Neural cell (in vitro differentiated cells): ENCODE measurements at regions not wholly inside any gene's neighbourhood (a gene's known extent, or its start where the extent isn't known, plus 50 kb on each side); places are given as distances from the start of the nearest gene placed in this dataset.

Source experiments
- H2AFZ ChIP-seq: fragments of 200-600, 300-800 bp; sonication (generic), shearing (Covaris generic); 2 replicates; pipeline ENCODE4 v1.6.0; 2014; ENCODE audit warnings: low read depth, mild to moderate bottlenecking, antibody characterized with exemption, low read length, moderate library complexity
- H3F3A ChIP-seq: fragments of 200-600 bp; shearing (Covaris generic); 2 replicates; pipeline ENCODE4 v1.6.1; 2016; ENCODE audit warnings: mild to moderate bottlenecking, moderate library complexity, mixed read lengths, antibody characterized with exemption, low read length; ENCODE audit not compliant: insufficient read depth, poor library complexity, severe bottlenecking
- H3K27ac ChIP-seq: fragments of 200-600, 300-800 bp; sonication (generic), shearing (Covaris generic); 2 replicates; pipeline ENCODE4 v1.5.1; 2014; ENCODE audit warnings: mild to moderate bottlenecking, low read length, moderate library complexity
- H3K27me3 ChIP-seq: fragments of 300-800, 200-600 bp; sonication (generic), shearing (Covaris generic); 2 replicates; pipeline ENCODE4 v1.6.0; 2014; ENCODE audit warnings: mild to moderate bottlenecking, low read depth, low read length, moderate library complexity; ENCODE audit not compliant: insufficient read depth
- H3K36me3 ChIP-seq: fragments of 300-800, 200-600 bp; sonication (generic), shearing (Covaris generic); 2 replicates; pipeline ENCODE4 v1.5.1; 2014; ENCODE audit warnings: mild to moderate bottlenecking, antibody characterized with exemption, low read length, moderate library complexity; ENCODE audit not compliant: insufficient read depth
- H3K4me2 ChIP-seq: fragments of 300-800, 200-600 bp; sonication (generic), shearing (Covaris generic); 2 replicates; pipeline ENCODE4 v1.6.0; 2014; ENCODE audit warnings: mild to moderate bottlenecking, low read length
- H3K4me3 ChIP-seq: fragments of 300-800, 200-600 bp; sonication (generic), shearing (Covaris generic); 2 replicates; pipeline ENCODE4 v1.5.1; 2014; ENCODE audit warnings: mild to moderate bottlenecking, low read length, moderate library complexity
- H3K79me2 ChIP-seq: fragments of 200-600 bp; shearing (Covaris generic); replicated peaks from 2 replicates; pipeline ENCODE4 v1.6.0; 2014; ENCODE audit warnings: mild to moderate bottlenecking, low read length, moderate library complexity; ENCODE audit not compliant: insufficient read depth
- H3K9ac ChIP-seq: fragments of 300-800, 200-600 bp; sonication (generic), shearing (Covaris generic); 2 replicates; pipeline ENCODE4 v1.6.1; 2016; ENCODE audit warnings: mild to moderate bottlenecking, low read length, mixed read lengths
- H3K9me2 ChIP-seq: fragments of 200-600 bp; shearing (Covaris generic); 2 replicates; pipeline ENCODE4 v1.6.1; 2016; ENCODE audit warnings: mild to moderate bottlenecking, low read length, mixed read lengths; ENCODE audit not compliant: insufficient read depth
- H3K9me3 ChIP-seq: fragments of 200-600, 300-800 bp; sonication (generic), shearing (Covaris generic); 2 replicates; pipeline ENCODE4 v1.6.1; 2016; ENCODE audit warnings: mild to moderate bottlenecking, mixed run types, low read length, moderate library complexity, mixed read lengths
- H4K20me1 ChIP-seq: fragments of 200-600 bp; shearing (Covaris generic); 2 replicates; pipeline ENCODE4 v1.6.1; 2016; ENCODE audit warnings: mild to moderate bottlenecking, mixed run types; ENCODE audit not compliant: insufficient read depth
- EP300 ChIP-seq: fragments of 450-650 bp; conservative IDR thresholded peaks from 2 replicates; pipeline ENCODE4 v1.6.1; 2014; ENCODE audit warnings: antibody characterized with exemption, mild to moderate bottlenecking, moderate library complexity; ENCODE audit not compliant: poor library complexity, severe bottlenecking
- EZH2 ChIP-seq: fragments of 200-600, 300-800 bp; shearing (Covaris generic), sonication (generic); IDR thresholded peaks from 2 replicates; pipeline ENCODE4 v1.6.1; 2014; ENCODE audit warnings: antibody characterized with exemption, low read length, borderline replicate concordance, mild to moderate bottlenecking; ENCODE audit not compliant: insufficient read depth, poor library complexity, severe bottlenecking
- MXI1 ChIP-seq: fragments of 450-650 bp; conservative IDR thresholded peaks from 2 replicates; pipeline ENCODE4 v1.6.1; 2014; ENCODE audit warnings: antibody characterized with exemption, mild to moderate bottlenecking; ENCODE audit not compliant: poor library complexity, severe bottlenecking
- POLR2AphosphoS5 ChIP-seq: IDR thresholded peaks from 2 replicates; pipeline ENCODE4 v1.6.1; 2012
- RAD21 ChIP-seq: fragments of 450-650 bp; conservative IDR thresholded peaks from 2 replicates; pipeline ENCODE4 v1.6.1; 2014; ENCODE audit warnings: antibody characterized with exemption, mild to moderate bottlenecking, moderate library complexity
- SMC3 ChIP-seq: fragments of 450-650 bp; conservative IDR thresholded peaks from 2 replicates; pipeline ENCODE4 v1.6.1; 2014; ENCODE audit warnings: antibody characterized with exemption, mild to moderate bottlenecking, moderate library complexity; ENCODE audit not compliant: poor library complexity
- TAF1 ChIP-seq: IDR thresholded peaks from 2 replicates; pipeline ENCODE4 v1.6.1; 2012; ENCODE audit warnings: low read depth
- TF ChIP-seq, protein P1 (sequence below): IDR thresholded peaks from 2 replicates; pipeline ENCODE4 v1.6.1; 2012; ENCODE audit warnings: borderline replicate concordance
- TF ChIP-seq, protein P2 (sequence below): fragments of 450-650 bp; IDR thresholded peaks from 2 replicates; pipeline ENCODE4 v1.5.1; 2014; ENCODE audit warnings: antibody characterized with exemption, mild to moderate bottlenecking, moderate library complexity; ENCODE audit not compliant: poor library complexity, severe bottlenecking

DNA sequence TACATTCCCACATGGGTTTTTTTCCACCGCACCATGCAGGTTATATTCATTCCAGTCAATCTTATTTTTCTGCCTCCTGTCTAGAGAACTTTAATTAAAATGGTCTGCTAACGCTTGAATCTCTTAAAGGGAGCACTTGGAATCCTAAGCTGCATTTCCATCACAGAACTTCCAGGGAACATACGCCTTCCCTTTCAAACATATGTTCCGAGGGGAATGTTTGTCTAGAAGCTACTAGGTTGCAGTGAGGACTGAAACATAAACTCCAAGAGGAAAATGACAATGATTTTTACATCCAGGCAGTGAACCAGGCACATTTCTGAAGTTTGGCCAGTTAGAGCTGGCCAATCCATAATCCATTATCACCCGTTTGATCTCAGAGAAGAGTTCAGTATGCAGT, 375.5 kb upstream of the NRP1 start:
- Histone ChIP-seq H3K4me3 (no peak overlapping the region), H3K9ac (no peak overlapping the region), H3K27ac (no peak overlapping the region)

DNA sequence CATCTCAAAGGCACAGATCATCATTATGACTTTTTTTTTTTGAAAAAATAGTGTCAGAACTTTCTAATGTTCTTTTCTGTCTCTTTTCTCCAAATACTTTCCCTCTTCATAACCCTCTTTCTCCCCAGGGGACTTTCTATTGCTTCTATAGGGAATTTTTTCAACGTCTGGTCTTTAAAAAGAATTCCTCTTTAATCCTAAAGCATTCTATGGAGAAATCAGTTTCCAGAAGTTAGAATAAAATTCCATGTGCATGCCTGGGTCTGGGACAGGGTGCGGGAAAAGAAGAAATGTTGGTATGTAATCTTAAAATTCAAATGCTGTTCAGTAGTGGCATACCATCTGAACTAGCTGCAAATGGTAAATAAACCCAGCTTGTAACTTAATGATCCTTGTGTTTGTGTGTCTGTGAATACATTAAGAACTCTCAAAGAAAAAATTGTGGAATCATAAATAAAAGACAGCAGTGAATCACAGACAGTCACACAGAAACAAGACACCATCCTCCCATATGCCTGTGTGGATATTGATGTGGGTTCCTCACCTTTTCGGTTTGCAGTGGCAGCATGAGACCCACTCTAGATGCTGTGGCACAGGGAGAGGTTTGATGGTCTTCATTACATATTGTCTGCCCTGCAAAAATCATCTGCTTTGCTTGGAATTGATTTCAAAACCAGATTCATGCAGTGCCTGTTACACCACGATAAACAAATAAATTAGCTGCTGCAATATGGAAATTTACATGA, 374.7 kb upstream of the NRP1 start:
- Histone ChIP-seq H3K9me3 (no peaks in the 10 kb centered on the region), H3K4me3 (no peak overlapping the region), H4K20me1 (no peaks in the 10 kb centered on the region), H3K4me2 (no peak overlapping the region), H3K27ac (no peak overlapping the region), H3K79me2 (no peaks in the 10 kb centered on the region), H3K9me2 (no peaks in the 10 kb centered on the region), H3F3A (no peaks in the 10 kb centered on the region), H3K36me3 (no peaks in the 10 kb centered on the region), H3K27me3 (no peaks in the 10 kb centered on the region), H2AFZ (no peak overlapping the region), H3K9ac (no peak overlapping the region)
- TF ChIP-seq EP300 (no peak), POLR2AphosphoS5 (no peak), EZH2 (no peak), SMC3 (no peak), RAD21 (no peak), MXI1 (no peak), TAF1 (no peak)
- TF ChIP-seq, protein P1, sequence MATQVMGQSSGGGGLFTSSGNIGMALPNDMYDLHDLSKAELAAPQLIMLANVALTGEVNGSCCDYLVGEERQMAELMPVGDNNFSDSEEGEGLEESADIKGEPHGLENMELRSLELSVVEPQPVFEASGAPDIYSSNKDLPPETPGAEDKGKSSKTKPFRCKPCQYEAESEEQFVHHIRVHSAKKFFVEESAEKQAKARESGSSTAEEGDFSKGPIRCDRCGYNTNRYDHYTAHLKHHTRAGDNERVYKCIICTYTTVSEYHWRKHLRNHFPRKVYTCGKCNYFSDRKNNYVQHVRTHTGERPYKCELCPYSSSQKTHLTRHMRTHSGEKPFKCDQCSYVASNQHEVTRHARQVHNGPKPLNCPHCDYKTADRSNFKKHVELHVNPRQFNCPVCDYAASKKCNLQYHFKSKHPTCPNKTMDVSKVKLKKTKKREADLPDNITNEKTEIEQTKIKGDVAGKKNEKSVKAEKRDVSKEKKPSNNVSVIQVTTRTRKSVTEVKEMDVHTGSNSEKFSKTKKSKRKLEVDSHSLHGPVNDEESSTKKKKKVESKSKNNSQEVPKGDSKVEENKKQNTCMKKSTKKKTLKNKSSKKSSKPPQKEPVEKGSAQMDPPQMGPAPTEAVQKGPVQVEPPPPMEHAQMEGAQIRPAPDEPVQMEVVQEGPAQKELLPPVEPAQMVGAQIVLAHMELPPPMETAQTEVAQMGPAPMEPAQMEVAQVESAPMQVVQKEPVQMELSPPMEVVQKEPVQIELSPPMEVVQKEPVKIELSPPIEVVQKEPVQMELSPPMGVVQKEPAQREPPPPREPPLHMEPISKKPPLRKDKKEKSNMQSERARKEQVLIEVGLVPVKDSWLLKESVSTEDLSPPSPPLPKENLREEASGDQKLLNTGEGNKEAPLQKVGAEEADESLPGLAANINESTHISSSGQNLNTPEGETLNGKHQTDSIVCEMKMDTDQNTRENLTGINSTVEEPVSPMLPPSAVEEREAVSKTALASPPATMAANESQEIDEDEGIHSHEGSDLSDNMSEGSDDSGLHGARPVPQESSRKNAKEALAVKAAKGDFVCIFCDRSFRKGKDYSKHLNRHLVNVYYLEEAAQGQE, result no peak
- TF ChIP-seq, protein P2, sequence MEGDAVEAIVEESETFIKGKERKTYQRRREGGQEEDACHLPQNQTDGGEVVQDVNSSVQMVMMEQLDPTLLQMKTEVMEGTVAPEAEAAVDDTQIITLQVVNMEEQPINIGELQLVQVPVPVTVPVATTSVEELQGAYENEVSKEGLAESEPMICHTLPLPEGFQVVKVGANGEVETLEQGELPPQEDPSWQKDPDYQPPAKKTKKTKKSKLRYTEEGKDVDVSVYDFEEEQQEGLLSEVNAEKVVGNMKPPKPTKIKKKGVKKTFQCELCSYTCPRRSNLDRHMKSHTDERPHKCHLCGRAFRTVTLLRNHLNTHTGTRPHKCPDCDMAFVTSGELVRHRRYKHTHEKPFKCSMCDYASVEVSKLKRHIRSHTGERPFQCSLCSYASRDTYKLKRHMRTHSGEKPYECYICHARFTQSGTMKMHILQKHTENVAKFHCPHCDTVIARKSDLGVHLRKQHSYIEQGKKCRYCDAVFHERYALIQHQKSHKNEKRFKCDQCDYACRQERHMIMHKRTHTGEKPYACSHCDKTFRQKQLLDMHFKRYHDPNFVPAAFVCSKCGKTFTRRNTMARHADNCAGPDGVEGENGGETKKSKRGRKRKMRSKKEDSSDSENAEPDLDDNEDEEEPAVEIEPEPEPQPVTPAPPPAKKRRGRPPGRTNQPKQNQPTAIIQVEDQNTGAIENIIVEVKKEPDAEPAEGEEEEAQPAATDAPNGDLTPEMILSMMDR, result no peak

More for the DNA sequence above, 375.5 kb upstream of the NRP1 start:
- H2AFZ ChIP-seq, result no peak overlapping the region
- H3K36me3 ChIP-seq, result no peaks in the 10 kb centered on the region
- no peaks in the 10 kb centered on the region for H3K9me3 ChIP-seq
- H3K27me3 ChIP-seq, result no peaks in the 10 kb centered on the region
- H3K4me2 ChIP-seq, result no peak overlapping the region
- no peaks in the 10 kb centered on the region for H3K79me2 ChIP-seq
- H4K20me1 ChIP-seq, result no peaks in the 10 kb centered on the region
- no peaks in the 10 kb centered on the region for H3K9me2 ChIP-seq
- no peaks in the 10 kb centered on the region for H3F3A ChIP-seq
- TF ChIP-seq EZH2 (no peak), TAF1 (no peak), POLR2AphosphoS5 (no peak), MXI1 (no peak), SMC3 (no peak), EP300 (no peak)
- TF ChIP-seq, protein P1, result no peak
- TF ChIP-seq, protein P2, result no peak
